T-helper 1 cell (primary cell): ENCODE measurements at regions not wholly inside any gene's neighbourhood (a gene's known extent, or its start where the extent isn't known, plus 50 kb on each side); places are given as distances from the start of the nearest gene placed in this dataset.

Source experiments
- DNase-seq, 5 donors: peaks; one replicate each; pipeline ENCODE4 v3.0.0-alpha.2; 2012 to 2020

DNA sequence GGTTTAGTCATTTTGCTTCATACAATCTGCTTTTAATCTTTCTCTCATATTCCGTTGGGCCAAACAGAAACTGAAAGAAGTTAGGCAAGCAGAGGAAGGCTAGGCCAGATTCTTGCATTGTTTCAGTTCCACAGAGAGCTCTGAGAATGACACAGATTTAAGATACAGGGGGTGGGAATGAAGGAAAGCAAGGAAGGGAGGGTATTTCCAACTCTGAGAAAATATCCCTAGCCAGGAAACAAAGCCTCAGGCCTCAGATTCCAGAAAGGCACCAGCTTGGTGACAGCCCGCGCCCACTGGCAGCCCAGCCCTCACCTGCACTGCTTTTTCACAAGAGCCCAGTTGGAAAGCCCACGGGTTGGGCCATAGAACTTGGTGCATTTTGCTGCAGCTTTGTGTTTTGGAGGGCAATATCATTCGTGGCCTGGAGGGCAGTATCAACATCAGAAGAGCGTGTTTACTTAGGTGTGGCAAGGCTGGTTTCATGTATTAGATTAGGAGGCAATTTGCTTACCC, 63.5 kb downstream of the ENC1 start:
- peak in 1 of 5 donors; percentile 77 for DNase-seq

DNA sequence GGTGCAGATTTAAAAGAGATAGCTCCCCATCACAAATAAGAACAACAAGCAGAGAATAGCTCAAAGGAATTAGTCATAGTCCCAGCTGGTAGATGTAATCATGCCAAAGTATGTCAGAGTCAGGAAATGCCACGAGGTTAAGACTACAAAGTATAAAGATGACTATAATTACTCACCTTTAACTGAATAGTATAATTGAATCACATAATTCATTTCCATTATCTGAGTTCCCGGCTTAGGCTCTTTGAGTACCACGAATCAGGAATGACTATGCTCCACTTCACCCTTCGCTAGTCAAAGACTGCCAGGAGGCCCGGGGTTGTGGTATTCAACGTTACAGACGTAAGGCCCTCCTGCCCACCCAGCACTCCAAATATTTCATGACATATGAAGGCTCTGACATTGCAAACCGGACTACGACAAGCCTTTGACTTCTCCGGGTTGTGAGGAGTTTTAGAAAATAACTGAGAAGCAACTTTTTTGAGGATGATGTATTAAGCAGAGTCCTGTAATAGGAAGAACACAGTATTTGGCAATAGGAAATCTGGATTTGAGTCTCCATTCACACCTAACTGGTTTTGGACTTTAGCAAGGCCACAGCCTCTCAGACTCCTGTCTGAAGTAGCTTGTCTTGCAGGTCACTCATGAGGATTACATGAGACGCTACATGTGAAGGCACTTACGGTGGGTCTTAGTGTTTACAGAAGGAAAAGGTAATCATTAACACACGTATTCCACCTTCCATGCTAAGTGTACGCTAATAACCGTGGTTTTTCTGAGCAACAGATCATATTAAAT, 64.6 kb downstream of the ENC1 start:
- DNase-seq = peak in 1 of 5 donors; percentile 73

DNA sequence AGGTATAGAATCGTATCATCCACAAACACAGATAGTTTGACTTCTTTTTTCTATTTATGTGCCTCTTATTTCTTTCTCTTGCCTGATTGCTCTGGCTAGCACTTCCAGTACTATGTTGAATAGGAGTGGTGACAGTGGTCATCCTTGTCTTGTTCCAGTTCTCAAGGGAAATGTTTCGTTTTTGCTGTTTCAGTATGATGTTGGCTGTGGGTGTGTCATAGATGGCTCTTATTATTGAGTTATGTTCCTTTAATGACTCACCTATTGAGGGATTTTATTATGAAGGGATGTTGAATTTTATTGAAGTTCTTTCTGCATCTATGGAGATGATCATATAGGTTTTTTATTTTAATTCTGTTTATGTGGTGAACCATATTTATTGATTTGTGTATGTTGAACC, 70.3 kb downstream of the ENC1 start:
- DNase-seq = no peak

DNA sequence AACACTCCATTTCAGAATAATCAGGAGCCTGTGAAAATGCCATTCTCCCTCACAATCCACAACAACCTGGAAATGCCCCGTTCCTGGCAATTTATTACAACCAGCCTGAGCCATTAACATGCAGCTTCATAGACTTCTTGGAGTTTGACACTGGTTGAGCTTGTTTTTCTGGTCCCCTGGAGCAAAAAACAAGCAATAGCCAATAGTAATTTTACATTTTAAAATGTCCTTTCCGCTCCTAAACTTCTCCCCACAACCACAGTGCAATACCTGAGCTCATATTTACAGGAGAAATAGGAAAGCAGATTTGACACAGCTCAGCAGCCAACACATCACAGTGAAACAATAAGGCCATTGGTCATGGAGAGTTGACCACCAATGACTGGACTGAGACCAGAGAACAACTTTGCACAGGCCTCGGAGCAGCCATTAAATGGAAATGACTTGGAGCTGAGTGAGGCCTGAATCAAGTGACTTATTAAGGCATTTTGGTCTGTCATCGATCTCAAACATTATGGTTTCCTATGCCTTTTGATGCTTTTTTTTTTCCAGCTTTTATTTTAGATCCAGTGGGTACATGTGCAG, 73.0 kb downstream of the ENC1 start:
- no peak for DNase-seq

DNA sequence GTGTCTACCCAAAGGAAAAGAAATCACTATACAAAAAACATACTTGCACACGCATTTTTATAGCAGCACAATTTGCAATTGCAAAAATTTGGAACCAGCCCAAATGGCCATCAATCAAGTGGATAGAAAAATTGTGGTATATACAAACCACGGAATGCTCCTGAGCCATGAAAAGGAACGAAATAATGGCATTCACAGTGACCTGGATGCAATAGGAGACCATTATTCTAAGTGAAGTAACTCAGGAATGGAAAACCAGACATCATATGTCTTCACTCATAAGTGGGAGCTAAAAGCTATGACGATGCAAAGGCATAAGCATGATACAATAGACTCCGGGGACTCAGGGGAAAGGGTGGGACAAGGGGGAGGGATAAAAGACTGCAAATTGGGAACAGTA, 78.4 kb downstream of the ENC1 start:
- no peak for DNase-seq

DNA sequence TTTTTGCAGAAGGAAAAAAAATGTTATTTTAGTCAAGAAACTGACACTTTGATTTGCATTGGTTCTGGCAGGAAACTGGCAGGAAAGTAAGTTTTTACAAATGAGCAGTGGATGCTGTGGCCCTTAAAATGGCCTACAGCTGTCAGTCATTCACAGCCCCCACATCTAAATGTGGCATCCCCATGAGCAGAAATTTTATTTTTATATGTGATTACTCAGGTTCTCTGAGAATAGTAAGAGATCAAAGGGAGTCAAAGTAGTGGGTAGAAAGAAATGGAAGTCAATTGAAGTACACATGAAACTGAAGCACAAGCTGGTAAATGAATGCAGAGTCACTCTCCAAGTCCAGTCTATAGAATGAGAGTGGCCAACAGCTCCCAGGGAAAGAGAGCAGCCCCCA, 80.3 kb downstream of the ENC1 start:
- no peak for DNase-seq

DNA sequence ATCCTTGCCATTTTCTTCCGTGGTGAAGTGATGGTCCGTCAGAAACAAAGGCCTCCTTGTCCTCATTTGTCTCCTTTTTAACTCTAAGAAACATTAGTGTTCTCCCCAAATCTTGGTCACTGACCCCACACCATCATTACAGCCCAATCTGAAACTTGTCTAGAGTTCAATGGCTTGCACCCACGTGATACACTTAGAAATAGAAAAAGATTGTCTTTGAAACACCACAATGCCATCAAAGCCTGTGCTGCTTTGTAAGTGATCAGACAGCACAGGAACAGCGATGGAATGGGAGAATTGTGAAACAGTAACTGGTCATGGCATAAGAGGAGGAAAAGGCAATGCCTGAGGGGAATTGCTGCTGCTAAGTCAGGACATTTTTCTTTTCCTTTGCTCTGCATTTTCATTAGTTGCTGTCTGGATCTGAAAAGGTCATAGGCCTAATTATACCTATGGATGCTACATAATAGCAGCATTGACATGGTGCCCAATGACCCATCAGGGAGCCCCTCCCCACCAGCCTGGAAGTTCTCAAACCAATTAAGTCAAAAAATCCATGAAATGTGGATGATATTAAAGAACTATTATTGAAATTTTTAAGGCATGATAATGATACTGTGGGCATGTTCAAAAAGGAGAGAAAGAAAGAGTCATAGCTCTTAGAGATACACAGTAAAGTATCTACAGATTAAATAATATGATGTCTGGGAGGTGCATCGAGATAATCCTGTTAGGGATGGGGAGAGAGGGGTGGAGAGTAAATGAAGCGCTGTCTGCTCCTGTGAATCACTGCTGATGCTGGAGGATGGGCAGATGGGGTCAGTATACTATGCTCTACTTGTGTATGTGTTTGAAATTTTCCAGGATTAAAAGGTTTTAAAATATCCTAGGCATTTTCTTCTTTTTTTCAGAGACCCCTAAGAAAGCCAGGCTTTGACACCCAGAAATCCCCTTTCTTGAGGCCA, 83.6 kb downstream of the ENC1 start:
- DNase-seq = no peak

DNA sequence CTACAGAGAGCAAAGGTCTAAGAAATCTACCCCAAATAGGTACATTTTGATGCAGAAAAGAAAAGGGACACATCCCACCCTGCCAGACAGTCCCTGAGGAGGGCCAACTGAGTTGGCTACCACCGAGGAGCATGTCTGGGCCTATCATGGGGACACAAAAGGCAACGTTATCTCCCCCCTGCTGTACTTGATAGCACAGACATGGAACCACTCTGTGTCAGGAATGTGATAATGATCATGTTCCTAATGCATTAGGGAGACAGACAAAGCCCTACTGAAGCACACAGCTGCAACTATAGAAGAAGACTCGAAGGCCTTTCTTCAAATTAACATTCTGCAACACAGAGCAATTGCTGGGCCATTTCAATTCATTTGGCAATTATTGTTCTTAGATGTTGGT, 84.5 kb downstream of the ENC1 start:
- DNase-seq = no peak

DNA sequence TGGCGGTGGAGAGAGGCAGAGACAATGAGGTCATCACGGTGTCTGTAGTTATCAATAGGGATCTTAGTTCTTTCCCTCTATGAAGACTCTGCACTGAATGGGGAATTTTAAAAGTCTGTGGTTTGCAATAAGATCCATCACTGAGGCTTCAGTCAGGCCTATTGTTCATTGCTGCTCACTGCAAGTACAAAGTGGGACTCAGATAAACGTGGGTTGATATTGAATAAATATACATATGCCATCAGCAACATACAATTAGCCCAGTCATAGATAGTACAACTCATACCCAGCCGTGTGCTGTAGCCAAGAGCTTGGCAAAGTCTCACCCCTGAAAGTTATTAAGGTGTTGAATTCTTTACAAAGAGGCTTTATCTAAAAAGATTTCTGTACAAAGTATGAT, 88.4 kb downstream of the ENC1 start:
- no peak for DNase-seq

DNA sequence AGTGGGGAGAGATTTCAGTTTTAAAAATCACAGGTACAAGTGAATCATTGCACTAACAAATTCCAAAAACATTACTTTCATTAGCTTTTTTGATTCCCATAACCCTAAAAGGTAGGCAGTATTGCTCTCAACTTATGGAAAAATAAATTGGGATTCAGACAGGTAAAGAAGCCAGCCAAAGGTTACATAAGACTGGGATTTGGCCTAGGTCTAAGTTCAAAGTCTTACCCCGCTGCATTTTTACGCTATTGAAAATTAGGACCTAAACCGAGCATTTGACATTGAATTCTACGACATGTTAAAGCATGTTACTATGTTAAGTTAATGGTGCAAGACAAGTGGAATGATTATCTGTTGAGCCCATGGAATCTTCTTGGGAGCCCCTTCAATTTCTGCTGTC, 89.6 kb downstream of the ENC1 start:
- no peak for DNase-seq

DNA sequence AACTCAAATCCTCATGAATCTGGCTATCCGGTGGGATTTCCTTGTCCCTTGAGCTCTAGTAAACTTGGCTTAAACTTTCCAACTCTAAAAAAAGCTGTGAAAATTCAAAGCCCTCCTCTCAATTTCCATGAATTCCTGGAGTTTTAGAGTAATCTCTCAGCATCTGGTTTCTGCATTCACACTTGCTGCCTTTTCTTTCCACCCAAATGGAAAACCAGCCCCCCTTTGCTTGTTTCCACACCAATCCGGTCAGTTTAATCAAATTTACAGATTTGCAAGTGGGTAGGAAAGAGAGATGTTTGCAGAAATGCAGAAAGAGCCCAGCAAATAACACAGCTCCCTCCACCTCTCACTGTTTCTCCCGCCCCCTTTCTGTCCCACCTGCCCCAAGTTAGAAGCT, 91.1 kb downstream of the ENC1 start:
- no peak for DNase-seq

DNA sequence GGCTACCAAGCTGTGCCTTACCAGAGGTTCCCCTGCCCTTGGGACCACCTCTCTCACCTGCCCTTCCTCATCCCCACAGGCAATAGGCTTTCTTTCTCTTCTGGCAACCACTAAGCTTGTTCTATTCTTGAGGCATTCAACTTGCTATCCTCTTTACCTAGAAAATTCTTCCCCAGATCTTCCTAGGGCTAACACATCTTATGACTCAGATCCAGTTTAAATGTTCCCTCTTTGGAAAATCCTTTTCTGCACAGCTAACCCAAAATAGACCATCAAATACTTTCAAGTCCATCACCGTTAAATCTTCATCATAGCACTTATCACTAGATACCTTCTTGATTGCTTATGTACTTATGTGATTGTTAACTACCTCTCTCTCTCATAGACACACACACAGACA, 93.7 kb downstream of the ENC1 start:
- no peak for DNase-seq

DNA sequence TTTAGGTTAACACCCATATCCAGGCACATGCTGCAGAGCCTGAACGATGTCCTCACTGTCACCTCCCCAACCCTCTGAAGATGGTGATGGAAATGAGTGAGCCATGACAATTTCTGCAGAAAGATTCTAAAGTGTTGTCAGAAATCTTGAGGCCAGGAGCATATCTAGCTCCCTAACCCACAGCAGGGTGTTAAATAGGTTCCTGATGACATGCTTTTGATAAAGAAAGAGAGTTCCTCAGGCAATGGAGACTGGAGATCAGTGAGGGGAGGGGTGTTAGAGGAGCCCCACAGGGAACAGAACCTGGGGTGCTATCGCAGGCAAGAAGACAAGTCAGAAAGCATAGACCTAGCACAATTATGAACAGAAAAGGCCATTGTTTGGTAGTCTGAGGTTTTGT, 95.7 kb downstream of the ENC1 start:
- no peak for DNase-seq

DNA sequence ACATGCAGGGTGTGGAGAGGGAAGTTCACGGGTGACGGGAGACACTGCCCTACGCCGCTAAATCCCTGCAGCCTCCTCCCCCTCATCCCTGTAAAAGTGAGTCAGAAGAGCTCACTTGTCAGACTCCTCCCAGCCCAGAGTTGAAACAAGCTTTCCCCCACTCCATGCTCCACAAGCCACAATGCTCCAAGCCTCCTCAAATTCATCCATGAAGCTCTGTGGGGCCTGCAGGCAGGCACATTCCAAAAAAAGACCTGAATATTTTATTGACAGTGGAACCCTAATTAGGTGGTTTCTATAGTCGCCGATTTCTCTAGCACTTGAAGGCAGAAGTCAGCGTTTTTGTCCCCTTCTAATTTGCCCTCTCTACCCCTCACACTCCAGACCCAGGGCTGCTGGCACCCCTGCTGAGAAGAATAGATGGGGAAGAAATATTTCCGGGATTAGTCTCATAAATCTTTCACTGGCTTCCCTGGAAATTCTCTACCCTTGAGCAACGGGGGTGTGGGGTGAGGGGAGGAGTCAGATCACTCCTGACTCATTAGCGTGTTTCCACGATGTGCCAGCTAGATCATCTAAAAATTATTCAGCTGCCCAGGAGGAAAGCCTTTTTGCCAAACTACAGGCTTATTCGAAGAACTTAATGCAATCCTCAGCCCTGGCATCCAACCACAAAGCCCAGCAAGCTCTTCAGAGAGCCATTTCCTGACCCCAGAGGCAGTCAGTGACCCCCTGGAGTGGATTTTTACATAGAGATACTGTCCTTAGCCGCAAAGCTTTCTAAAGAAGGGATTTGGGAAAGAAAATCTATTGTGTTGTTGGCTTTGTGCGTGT, 97.1 kb downstream of the ENC1 start:
- no peak for DNase-seq

DNA sequence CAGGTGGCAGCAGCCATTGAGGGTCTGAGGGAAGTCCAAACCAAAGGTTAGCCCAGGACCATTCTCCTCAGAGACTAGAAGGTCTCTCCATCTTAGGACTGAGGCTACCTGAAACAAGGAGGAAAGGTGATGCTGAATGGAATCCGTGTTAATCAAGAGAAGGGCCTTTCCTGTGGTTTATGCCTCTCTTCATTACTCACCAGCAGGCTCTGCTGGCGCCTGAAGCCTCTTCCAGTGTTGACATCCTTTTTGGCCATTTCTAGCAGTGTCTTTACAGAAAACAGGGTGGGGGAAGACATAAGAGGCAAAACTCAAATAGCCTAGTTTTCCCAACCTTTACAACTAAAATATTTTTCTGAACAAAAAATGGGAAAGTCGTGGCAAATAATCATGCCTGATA, 98.0 kb downstream of the ENC1 start:
- DNase-seq = no peak

DNA sequence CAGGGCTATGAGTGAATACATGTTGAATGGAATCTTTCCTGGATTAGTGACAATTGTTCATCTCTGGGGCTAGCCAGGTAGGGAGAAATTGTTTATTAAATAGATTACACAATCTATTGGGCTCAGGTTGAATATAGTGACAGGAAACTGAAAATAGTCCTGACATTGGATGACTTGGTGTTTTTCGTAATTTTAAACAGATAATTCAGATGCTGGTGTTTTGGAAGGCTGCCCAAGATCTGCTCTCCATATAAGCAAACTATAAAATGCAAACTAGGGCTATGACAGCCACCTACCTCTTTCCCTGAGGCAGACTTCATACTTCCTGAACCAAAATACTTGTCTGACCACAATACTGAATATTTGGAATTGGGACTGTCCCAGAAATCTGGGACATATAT, 99.1 kb downstream of the ENC1 start:
- no peak for DNase-seq

DNA sequence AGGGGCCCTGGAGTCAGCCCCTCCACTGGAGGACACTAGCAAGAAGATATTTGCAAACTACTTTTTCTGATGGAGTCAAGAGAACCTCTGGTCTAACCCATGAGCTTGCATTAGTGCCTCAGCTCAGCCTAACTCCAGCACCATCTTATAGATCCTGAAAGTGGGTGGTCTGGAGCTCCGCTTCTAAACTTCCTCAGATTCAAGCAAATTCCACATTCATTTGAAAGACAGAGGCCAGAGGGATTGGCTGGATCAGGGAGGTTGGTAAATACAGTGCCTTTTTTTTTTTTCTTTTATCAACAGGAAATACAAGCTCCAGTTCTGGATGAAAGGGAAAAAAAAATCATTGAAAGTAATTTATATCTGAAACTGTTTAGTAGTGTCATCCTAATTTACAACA, 99.9 kb downstream of the ENC1 start:
- DNase-seq = no peak

DNA sequence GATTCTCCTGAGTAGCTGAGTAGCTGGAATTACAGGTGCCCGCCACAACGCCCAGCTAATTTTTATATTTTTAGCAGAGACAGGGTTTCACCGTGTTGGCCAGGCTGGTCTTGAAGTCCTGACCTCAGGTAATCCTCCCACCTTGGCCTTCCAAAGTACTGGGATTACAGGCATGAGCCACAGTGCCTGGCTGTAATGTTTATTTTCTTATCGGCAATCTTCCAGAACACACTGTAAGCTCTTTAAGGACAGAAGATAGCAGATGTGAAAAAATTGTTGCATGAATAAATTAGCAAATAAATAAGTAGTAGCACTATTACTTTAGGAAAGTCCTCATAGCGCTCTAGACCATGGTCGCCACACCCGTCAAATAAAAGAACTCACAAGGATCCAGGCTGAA, 100.5 kb downstream of the ENC1 start:
- DNase-seq = no peak

DNA sequence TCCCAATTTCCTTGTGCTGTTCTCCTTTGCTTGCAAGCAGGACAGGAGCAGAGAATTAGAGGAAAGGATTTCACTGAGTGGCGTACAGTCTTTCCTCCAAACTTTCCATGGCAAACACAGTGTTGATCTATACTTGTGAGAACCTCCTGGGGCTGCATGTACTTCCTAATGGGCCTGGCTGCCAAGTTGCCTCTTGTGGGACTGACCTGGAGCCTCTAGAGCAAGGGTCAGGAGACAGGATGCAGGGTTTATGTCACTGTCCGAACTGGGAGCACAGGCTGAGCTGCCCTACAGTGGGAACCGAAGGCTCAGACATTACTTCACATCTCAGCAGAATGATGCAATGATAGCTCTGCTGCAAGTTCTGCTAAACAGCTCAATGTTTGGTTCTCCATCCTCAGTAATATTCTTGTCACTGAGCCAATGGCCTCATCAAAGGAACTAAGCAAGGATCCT, 102.3 kb downstream of the ENC1 start:
- DNase-seq = no peak

DNA sequence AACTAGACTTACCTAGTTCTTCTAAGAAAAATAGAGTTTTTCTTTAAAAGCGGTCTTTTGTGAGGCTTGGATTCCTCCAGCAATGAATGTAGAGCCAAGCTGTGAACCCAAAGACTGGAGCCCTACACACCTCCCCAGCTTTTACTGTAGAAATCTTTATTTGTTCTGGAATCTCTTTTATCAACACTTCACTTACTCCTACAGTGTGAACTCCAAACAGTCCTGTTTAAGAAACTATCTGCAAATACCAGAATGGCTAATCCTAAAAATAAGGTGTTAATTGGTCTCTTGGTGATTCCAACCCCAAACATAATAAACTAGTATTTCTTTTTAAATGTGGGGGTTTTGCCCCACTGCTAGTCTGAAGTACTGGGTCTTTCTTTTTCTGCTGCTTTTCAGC, 103.9 kb downstream of the ENC1 start:
- DNase-seq = no peak

DNA sequence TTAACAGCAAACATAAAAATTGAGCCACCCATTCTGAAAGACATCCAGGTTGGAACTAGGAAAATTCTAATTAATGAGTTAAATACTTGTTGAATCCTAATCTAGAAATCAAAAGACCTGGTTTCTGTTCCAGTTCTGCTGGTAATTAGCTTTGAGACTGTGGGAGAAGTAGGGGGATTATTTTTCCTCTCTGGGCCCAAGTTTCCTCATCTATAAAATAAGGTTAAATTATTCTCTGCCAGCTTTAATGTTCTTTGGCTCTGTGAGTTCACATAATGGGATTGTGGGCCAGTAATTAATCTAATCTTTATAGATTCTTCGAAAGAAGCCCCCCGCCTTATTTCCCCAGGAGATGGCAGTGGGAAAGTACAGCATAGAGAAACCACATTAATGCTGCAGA, 104.6 kb downstream of the ENC1 start:
- no peak for DNase-seq

DNA sequence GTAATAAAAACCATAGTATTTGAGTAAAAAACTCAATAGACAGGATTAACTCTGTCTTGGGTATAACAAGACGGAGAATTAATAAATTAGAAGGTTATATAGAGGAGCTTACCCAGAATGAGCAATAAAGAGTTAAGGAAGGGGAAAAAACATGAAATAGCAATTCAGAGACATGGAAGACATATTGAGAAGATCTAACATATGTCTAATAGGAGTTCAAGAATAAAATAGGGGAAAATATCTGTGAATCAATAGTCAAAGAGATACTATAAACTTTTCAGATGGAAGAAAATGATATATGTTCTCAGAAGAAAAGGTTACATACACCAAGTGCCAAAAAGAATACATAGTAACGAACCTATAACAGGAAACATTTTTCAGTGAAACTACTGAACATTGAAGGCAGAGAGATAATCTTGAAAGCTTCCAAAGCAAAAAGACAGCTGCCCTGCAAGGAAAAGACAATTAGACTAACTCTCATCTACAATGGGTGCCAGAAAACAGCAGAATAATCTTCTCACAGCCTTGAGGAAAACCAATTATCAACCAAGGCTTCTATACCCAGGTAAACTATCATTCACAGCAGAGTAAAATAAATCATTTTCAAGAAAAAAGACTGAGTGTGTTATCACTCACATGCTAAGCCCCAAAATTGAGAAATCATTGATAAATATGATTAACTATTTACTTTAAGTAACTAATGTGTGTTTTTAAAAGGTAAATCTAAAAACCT, 106.0 kb downstream of the ENC1 start:
- no peak for DNase-seq
